Liver (tissue), 8 donors: ENCODE measurements at regions not wholly inside any gene's neighbourhood (a gene's known extent, or its start where the extent isn't known, plus 50 kb on each side); places are given as distances from the start of the nearest gene placed in this dataset.

Experiments used
- DNase-seq: peaks from one replicate; pipeline ENCODE4 v3.0.0-alpha.2; 2017; ENCODE audit warnings: low spot score
- H3K27ac ChIP-seq, 2 donors: one replicate each; pipeline ENCODE4 v1.7.0; 2013; ENCODE audit warnings: inconsistent platforms in 2 of 2, low read length in 2 of 2, control low read depth in 1 of 2, low read depth in 1 of 2, mild to moderate bottlenecking in 1 of 2
- H3K27me3 ChIP-seq, 4 donors: one replicate each; pipeline versions ENCODE4 v1.6.1 to v1.7.0; 2013; ENCODE audit warnings: low read length in 3 of 4, inconsistent platforms in 1 of 4, mild to moderate bottlenecking in 1 of 4, moderate library complexity in 1 of 4; ENCODE audit not compliant: control insufficient read depth in 4 of 4, insufficient read depth in 4 of 4
- H3K36me3 ChIP-seq, 4 donors: one replicate each; pipeline versions ENCODE4 v1.6.1 to v1.7.0; 2013; ENCODE audit warnings: low read length in 3 of 4, mild to moderate bottlenecking in 3 of 4, low read depth in 1 of 4, moderate library complexity in 1 of 4; ENCODE audit not compliant: control insufficient read depth in 4 of 4, insufficient read depth in 3 of 4
- H3K4me1 ChIP-seq, 4 donors: one replicate each; pipeline versions ENCODE4 v1.6.1 to v1.7.0; 2013; ENCODE audit warnings: low read length in 3 of 4, mild to moderate bottlenecking in 3 of 4, moderate library complexity in 1 of 4; ENCODE audit not compliant: control insufficient read depth in 4 of 4, insufficient read depth in 4 of 4
- H3K4me3 ChIP-seq, 3 donors: one replicate each; pipeline versions ENCODE4 v1.6.1 to v1.7.0; 2013; ENCODE audit warnings: low read length in 3 of 3, control low read depth in 1 of 3, low read depth in 1 of 3, mild to moderate bottlenecking in 1 of 3
- H3K9ac ChIP-seq, 2 donors: one replicate each; pipeline ENCODE4 v1.7.0; 2013; ENCODE audit warnings: low read length in 2 of 2, mild to moderate bottlenecking in 2 of 2, moderate library complexity in 2 of 2, control low read depth in 1 of 2, low read depth in 1 of 2
- H3K9me3 ChIP-seq, 4 donors: one replicate each; pipeline versions ENCODE4 v1.6.1 to v1.7.0; 2013; ENCODE audit warnings: low read length in 3 of 4; ENCODE audit not compliant: control insufficient read depth in 4 of 4
- FOXA2 ChIP-seq: IDR thresholded peaks from 2 replicates; pipeline ENCODE4 v1.6.1; 2016; ENCODE audit warnings: antibody characterized with exemption
- GABPA ChIP-seq, 2 donors: IDR thresholded peaks in 1 of 2; conservative IDR thresholded peaks in 1 of 2; 2 replicates each; pipeline ENCODE4 v1.6.1; 2016; ENCODE audit warnings: antibody characterized with exemption in 2 of 2, mild to moderate bottlenecking in 1 of 2, moderate library complexity in 1 of 2
- HNF4A ChIP-seq, 2 donors: conservative IDR thresholded peaks; 2 replicates each; pipeline ENCODE4 v1.6.1; 2016; ENCODE audit warnings: antibody characterized with exemption in 2 of 2, mild to moderate bottlenecking in 2 of 2
- JUND ChIP-seq, 2 donors: IDR thresholded peaks; 2 replicates each; pipeline ENCODE4 v1.6.1; 2016; ENCODE audit warnings: antibody characterized with exemption in 2 of 2
- RAD21 ChIP-seq, 2 donors: IDR thresholded peaks; 2 replicates each; pipeline ENCODE4 v1.6.1; 2016; ENCODE audit warnings: antibody characterized with exemption in 2 of 2, mild to moderate bottlenecking in 2 of 2
- RXRA ChIP-seq, 2 donors: IDR thresholded peaks; 2 replicates each; pipeline ENCODE4 v1.6.1; 2017 to 2018; ENCODE audit warnings: antibody characterized with exemption in 2 of 2, mild to moderate bottlenecking in 1 of 2
- TAF1 ChIP-seq: conservative IDR thresholded peaks from 2 replicates; pipeline ENCODE4 v1.6.1; 2016; ENCODE audit warnings: antibody characterized with exemption, mild to moderate bottlenecking
- YY1 ChIP-seq: IDR thresholded peaks from 2 replicates; pipeline ENCODE4 v1.6.1; 2016; ENCODE audit warnings: antibody characterized with exemption, mild to moderate bottlenecking
- WGBS: extraction: QIAGEN DNeasy Blood & Tissue Kit; methylation state at CpG from one replicate; pipeline ENCODE4 v1.1.7; 2013; 5-methylcytosine and 5-hydroxymethylcytosine counted together
- TF ChIP-seq, protein P1 (sequence below): IDR thresholded peaks from 2 replicates; pipeline ENCODE4 v1.6.1; 2016; ENCODE audit warnings: antibody characterized with exemption
- TF ChIP-seq, protein P2 (sequence below): fragments of 150-350 bp; IDR thresholded peaks from 2 replicates; pipeline ENCODE4 v1.5.1; 2017; ENCODE audit warnings: improper control_type of control experiment, low read depth, low read length; ENCODE audit not compliant: missing input control
- TF ChIP-seq, protein P3 (sequence below): IDR thresholded peaks from 2 replicates; pipeline ENCODE4 v1.6.1; 2016; ENCODE audit warnings: antibody characterized with exemption
- donor health status: healthy.
- donor health status: healthy.
- donor health status: healthy.
- donor health status: healthy.
- donor health status: healthy.

GRCh38 chr1:233477359-233477758 is 136.5 kb upstream of the KCNK1 start:
- H3K4me1 ChIP-seq: peaks cover 2 to 49% (median 30%) of the 10 kb centered on the region in 4 donors
- no peaks in the 10 kb centered on the region for H3K9me3 ChIP-seq
- H3K36me3 ChIP-seq: no peaks in the 10 kb centered on the region
- TF ChIP-seq YY1 (no peak), RXRA (IDR thresholded peaks at IDR 0.05) (no peak), TAF1 (no peak), FOXA2 (no peak), JUND (IDR thresholded peaks at IDR 0.05) (no peak), RAD21 (IDR thresholded peaks at IDR 0.05) (peak; percentile 47 to 70), GABPA (IDR thresholded peaks at IDR 0.05 in 1 of 2, conservative IDR thresholded peaks at IDR 0.05 in 1 of 2) (no peak)
- TF ChIP-seq, protein P1, sequence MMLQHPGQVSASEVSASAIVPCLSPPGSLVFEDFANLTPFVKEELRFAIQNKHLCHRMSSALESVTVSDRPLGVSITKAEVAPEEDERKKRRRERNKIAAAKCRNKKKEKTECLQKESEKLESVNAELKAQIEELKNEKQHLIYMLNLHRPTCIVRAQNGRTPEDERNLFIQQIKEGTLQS: no peak
- TF ChIP-seq, protein P2, sequence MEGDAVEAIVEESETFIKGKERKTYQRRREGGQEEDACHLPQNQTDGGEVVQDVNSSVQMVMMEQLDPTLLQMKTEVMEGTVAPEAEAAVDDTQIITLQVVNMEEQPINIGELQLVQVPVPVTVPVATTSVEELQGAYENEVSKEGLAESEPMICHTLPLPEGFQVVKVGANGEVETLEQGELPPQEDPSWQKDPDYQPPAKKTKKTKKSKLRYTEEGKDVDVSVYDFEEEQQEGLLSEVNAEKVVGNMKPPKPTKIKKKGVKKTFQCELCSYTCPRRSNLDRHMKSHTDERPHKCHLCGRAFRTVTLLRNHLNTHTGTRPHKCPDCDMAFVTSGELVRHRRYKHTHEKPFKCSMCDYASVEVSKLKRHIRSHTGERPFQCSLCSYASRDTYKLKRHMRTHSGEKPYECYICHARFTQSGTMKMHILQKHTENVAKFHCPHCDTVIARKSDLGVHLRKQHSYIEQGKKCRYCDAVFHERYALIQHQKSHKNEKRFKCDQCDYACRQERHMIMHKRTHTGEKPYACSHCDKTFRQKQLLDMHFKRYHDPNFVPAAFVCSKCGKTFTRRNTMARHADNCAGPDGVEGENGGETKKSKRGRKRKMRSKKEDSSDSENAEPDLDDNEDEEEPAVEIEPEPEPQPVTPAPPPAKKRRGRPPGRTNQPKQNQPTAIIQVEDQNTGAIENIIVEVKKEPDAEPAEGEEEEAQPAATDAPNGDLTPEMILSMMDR: no peak
- H3K9ac ChIP-seq: peak overlapping the region in 1 of 2 donors; percentile 13
- no peak for DNase-seq
- H3K27me3 ChIP-seq: no peaks in the 10 kb centered on the region
- H3K4me3 ChIP-seq: no peak overlapping the region
- H3K27ac ChIP-seq: peak overlapping the region; percentile 24 to 55

DNA sequence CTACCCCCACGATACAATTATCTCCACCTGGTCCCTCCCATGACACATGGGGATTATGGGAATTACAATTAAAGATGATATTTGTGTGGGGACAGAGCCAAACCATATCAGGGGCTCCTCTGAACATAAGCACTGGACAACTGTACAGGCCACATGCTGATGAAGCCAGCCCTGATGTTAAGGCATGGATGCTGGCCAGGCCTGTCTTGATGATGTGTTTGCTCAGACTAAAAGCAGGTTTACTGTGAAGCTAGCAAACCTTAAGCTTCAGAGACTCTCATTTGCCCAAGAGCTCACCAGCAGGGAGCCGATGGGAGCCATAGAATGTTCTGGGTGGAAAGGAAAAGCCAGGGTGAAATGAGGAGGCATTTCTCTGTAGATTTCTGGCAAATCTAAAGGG is 135.3 kb upstream of the KCNK1 start:
- Histone ChIP-seq H3K36me3 (no peaks in the 10 kb centered on the region), H3K27ac (peak overlapping the region; percentile 87 to 91), H3K27me3 (no peaks in the 10 kb centered on the region), H3K9ac (peak overlapping the region in 1 of 2 donors; percentile 72), H3K9me3 (no peaks in the 10 kb centered on the region), H3K4me1 (peaks cover 0 to 43% (median 24%) of the 10 kb centered on the region in 4 donors), H3K4me3 (no peak overlapping the region)
- TF ChIP-seq, protein P2: no peak
- TF ChIP-seq RXRA (IDR thresholded peaks at IDR 0.05): no peak
- no peak for TF ChIP-seq HNF4A (conservative IDR thresholded peaks at IDR 0.05)
- no peak for TF ChIP-seq FOXA2
- TF ChIP-seq, protein P1: no peak
- TF ChIP-seq, protein P3, sequence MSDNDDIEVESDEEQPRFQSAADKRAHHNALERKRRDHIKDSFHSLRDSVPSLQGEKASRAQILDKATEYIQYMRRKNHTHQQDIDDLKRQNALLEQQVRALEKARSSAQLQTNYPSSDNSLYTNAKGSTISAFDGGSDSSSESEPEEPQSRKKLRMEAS: no peak
- no peak for DNase-seq
- 69% methylated on average over 2 of the region's 2 CpGs for WGBS
